HepG2 (cell line): ENCODE measurements at regions not wholly inside any gene's neighbourhood (a gene's known extent, or its start where the extent isn't known, plus 50 kb on each side); places are given as distances from the start of the nearest gene placed in this dataset.

Experiments
- ATAC-seq: fragments of 200-7000 bp; cut with Tn5 transposase; 3 replicates; pipeline ENCODE4 v1.9.1; 2020; ENCODE audit warnings: mild to moderate bottlenecking, moderate library complexity
- BruUV-seq: library from RNA; stranded (reverse); fragments of 400-500 nt; replicated peaks from 2 replicates; lab custom pipeline; 2021; lab: Mats Ljungman, UMichigan
- CTCF ChIA-PET: fragments of 300-600 bp; formaldehyde crosslinking; extraction: SDS; loops from one replicate; lab custom pipeline; 2021; ENCODE audit warnings: low total read pairs, inconsistent platforms, low intra/inter-chr PET ratio; lab: Yijun Ruan, JAX
- POLR2A ChIA-PET: fragments of 350-600 bp; sonication (Branson Sonifier 250); formaldehyde crosslinking; loops from one replicate; lab custom pipeline; 2020; ENCODE audit warnings: antibody characterized with exemption, inconsistent platforms; lab: Yijun Ruan, JAX
- DNase-seq: peaks from one replicate; pipeline ENCODE4 v3.0.0-alpha.2; 2015; ENCODE audit warnings: low spot score
- FAIRE-seq: peaks from 3 replicates; lab custom pipeline; 2011; peaks lifted over from hg19 to GRCh38; lab: Jason Lieb, UNC
- H2AFZ ChIP-seq: one replicate; pipeline ENCODE4 v1.6.1; 2011; ENCODE audit warnings: low read length, inconsistent platforms
- H3K27ac ChIP-seq: fragments of 300-600 bp; 3 replicates; pipeline ENCODE4 v1.8.0; 2011; ENCODE audit warnings: mixed run types, mild to moderate bottlenecking, mixed read lengths, low read length, inconsistent platforms; ENCODE audit not compliant: insufficient read depth; ENCODE audit errors: extremely low read length
- H3K27me3 ChIP-seq, 2 experiments: fragments of 200-600 bp in 1 of 2; 2 replicates in 1 of 2; 3 replicates in 1 of 2; pipeline versions ENCODE4 v1.6.0 to v1.8.0; 2011; ENCODE audit warnings: low read length in 2 of 2, mild to moderate bottlenecking in 2 of 2, moderate library complexity in 2 of 2, inconsistent platforms in 1 of 2; ENCODE audit not compliant: insufficient read depth in 2 of 2, control insufficient read depth in 1 of 2
- H3K36me3 ChIP-seq, 2 experiments: fragments of 200-600 bp in 1 of 2; replicated peaks in 1 of 2; 2 replicates in 1 of 2; 3 replicates in 1 of 2; pipeline versions ENCODE4 v1.5.1 to v1.8.0; 2011; ENCODE audit warnings: low read length in 2 of 2, inconsistent platforms in 1 of 2; ENCODE audit not compliant: insufficient read depth in 2 of 2, control insufficient read depth in 1 of 2
- H3K4me1 ChIP-seq: 2 replicates; pipeline ENCODE4 v1.5.1; 2012; ENCODE audit warnings: low read length, inconsistent platforms; ENCODE audit not compliant: insufficient read depth
- H3K4me2 ChIP-seq: 2 replicates; pipeline ENCODE4 v1.6.0; 2011; ENCODE audit warnings: low read depth, low read length, inconsistent platforms
- H3K4me3 ChIP-seq, 3 experiments: fragments of 200-600 bp in 1 of 3; sonication (generic), shearing (Covaris generic) in 1 of 3; replicated peaks in 1 of 3; 2 replicates each; pipeline ENCODE4 v1.5.1; 2011 to 2016; ENCODE audit warnings: low read length in 3 of 3, inconsistent platforms in 2 of 3, low read depth in 2 of 3, mild to moderate bottlenecking in 2 of 3, control low read depth in 1 of 3, mixed read lengths in 1 of 3; ENCODE audit not compliant: insufficient read depth in 1 of 3
- H3K79me2 ChIP-seq: one replicate; pipeline ENCODE4 v1.6.1; 2011; ENCODE audit warnings: low read length, inconsistent platforms; ENCODE audit not compliant: insufficient read depth
- H3K9ac ChIP-seq: 2 replicates; pipeline ENCODE4 v1.6.0; 2011; ENCODE audit warnings: mild to moderate bottlenecking, low read depth, low read length, inconsistent platforms; ENCODE audit not compliant: insufficient read depth
- H3K9me3 ChIP-seq: 2 replicates; pipeline ENCODE4 v1.5.1; 2012; ENCODE audit warnings: mild to moderate bottlenecking, low read length
- H4K20me1 ChIP-seq: 2 replicates; pipeline ENCODE4 v1.6.0; 2011; ENCODE audit warnings: inconsistent platforms, mild to moderate bottlenecking, low read length, moderate library complexity; ENCODE audit not compliant: insufficient read depth
- E2F1 ChIP-seq: sonication (generic); formaldehyde crosslinking; IDR thresholded peaks from 2 replicates; pipeline ENCODE4 v1.5.0; 2020; ENCODE audit warnings: missing genetic modification reagents
- E2F5 ChIP-seq: sonication (generic); formaldehyde crosslinking; conservative IDR thresholded peaks from 2 replicates; pipeline ENCODE4 v1.4.0; 2020; ENCODE audit warnings: missing genetic modification reagents
- GTF2F1 ChIP-seq: fragments of 150-350 bp; IDR thresholded peaks from 2 replicates; pipeline ENCODE4 v1.6.1; 2014; ENCODE audit warnings: low read length
- HNF1A ChIP-seq, 2 experiments: sonication (generic) in 1 of 2; formaldehyde crosslinking in 1 of 2; IDR thresholded peaks; 2 replicates each; pipeline versions ENCODE4 v1.4.0 to v1.6.1; 2016 to 2020; ENCODE audit warnings: borderline replicate concordance in 1 of 2, low read depth in 1 of 2, mild to moderate bottlenecking in 1 of 2, missing genetic modification reagents in 1 of 2
- MAFF ChIP-seq: IDR thresholded peaks from 2 replicates; pipeline ENCODE4 v1.6.1; 2011; ENCODE audit warnings: low read depth, low read length, improper control_type of control experiment
- MAFK ChIP-seq, 2 experiments: IDR thresholded peaks in 1 of 2; conservative IDR thresholded peaks in 1 of 2; 2 replicates each; pipeline ENCODE4 v1.6.1; 2011; ENCODE audit warnings: improper control_type of control experiment in 2 of 2, low read length in 2 of 2
- NFKBIZ ChIP-seq: IDR thresholded peaks from 2 replicates; pipeline ENCODE4 v1.6.1; 2018; ENCODE audit warnings: missing genetic modification reagents, missing compliant biosample characterization
- NONO ChIP-seq, 2 experiments: fragments of 450-650 bp in 1 of 2; sonication (generic) in 1 of 2; formaldehyde crosslinking in 1 of 2; IDR thresholded peaks in 1 of 2; conservative IDR thresholded peaks in 1 of 2; 2 replicates each; pipeline versions ENCODE4 v1.6.1 to v1.8.0; 2017 to 2022; ENCODE audit warnings: mild to moderate bottlenecking in 1 of 2, missing genetic modification reagents in 1 of 2, moderate library complexity in 1 of 2
- RBM39 ChIP-seq: fragments of 200-400 bp; formaldehyde crosslinking; IDR thresholded peaks from one replicate; pipeline ENCODE4 v1.6.1; 2018; ENCODE audit warnings: antibody characterized with exemption, mild to moderate bottlenecking, low read depth, low read length; ENCODE audit not compliant: poor library complexity, severe bottlenecking
- ZNF343 ChIP-seq: sonication (generic); formaldehyde crosslinking; IDR thresholded peaks from 2 replicates; pipeline ENCODE4 v1.4.0; 2020; ENCODE audit warnings: mild to moderate bottlenecking, missing genetic modification reagents
- ZNF496 ChIP-seq: sonication (generic); formaldehyde crosslinking; IDR thresholded peaks from 2 replicates; pipeline ENCODE4 v1.8.1; 2023; ENCODE audit warnings: mild to moderate bottlenecking, moderate library complexity, missing genetic modification reagents; ENCODE audit not compliant: insufficient replicate concordance
- ZSCAN12 ChIP-seq: sonication (generic); formaldehyde crosslinking; IDR thresholded peaks from 2 replicates; pipeline ENCODE4 v1.9.0; 2021; ENCODE audit warnings: mild to moderate bottlenecking, missing genetic modification reagents
- ZSCAN30 ChIP-seq: sonication (generic); formaldehyde crosslinking; IDR thresholded peaks from 2 replicates; pipeline ENCODE4 v1.5.0; 2020; ENCODE audit warnings: mild to moderate bottlenecking, missing genetic modification reagents
- WGBS: methylation state at CpG from one replicate; pipeline ENCODE4 v1.1.6; 2017; ENCODE audit warnings: low lambda C conversion rate; 5-methylcytosine and 5-hydroxymethylcytosine counted together
- in situ Hi-C: cut with HindIII; loops from 2 replicates; pipeline ENCODE4 v1.10.0; 2017; ENCODE audit warnings: low pct_unique_long_range_greater_than_20kb; ENCODE audit not compliant: extremely low pct_ligation_motif_present
- intact Hi-C: fragments of 100-400 bp; cut with micrococcal nuclease; formaldehyde crosslinking; loops from one replicate; pipeline ENCODE4 v1.10.0; 2022; ENCODE audit not compliant: unreplicated experiment

- FAIRE-seq (no peak), ATAC-seq (no peak), DNase-seq (no peak)
- WGBS: 91% methylated on average over 10 of the region's 10 CpGs
- TF ChIP-seq E2F1 (CRISPR knock-in tag) (no peak), NFKBIZ (CRISPR knock-in tag) (no peak), MAFF (peak; percentile 64), NONO (IDR thresholded peaks at IDR 0.05) (no peak), NONO (CRISPR knock-in tag; conservative IDR thresholded peaks at IDR 0.05) (no peak), E2F5 (CRISPR knock-in tag) (no peak), MAFK (conservative IDR thresholded peaks at IDR 0.05 in 1 of 2, IDR thresholded peaks at IDR 0.05 in 1 of 2; ENCODE audit: low read length in 2 of 2) (peak; percentile 76 to 84)
- no peaks in the 10 kb centered on the region for H3K79me2 ChIP-seq
- no peak overlapping the region for H3K4me2 ChIP-seq
- H3K4me3 ChIP-seq: no peak overlapping the region
- no peak overlapping the region for H3K27ac ChIP-seq
- peaks cover 97% of the 10 kb centered on the region for H3K9me3 ChIP-seq
- no peaks in the 10 kb centered on the region for H3K36me3 ChIP-seq
- no peak overlapping the region for H2AFZ ChIP-seq
- in situ Hi-C loops (no loop called here), intact Hi-C loops (no loop called here)
- ChIA-PET POLR2A (no interaction called here), CTCF (no interaction called here)
- no peaks in the 10 kb centered on the region for H3K27me3 ChIP-seq
- no peak overlapping the region for H3K9ac ChIP-seq
- H3K4me1 ChIP-seq: no peaks in the 10 kb centered on the region
- no TSS peak for BruUV-seq
- no peaks in the 10 kb centered on the region for H4K20me1 ChIP-seq
Measured at GRCh38 chr16:31767267-31767666, 106.3 kb upstream of the ZNF267 start.

- intact Hi-C loops (no loop called here), in situ Hi-C loops (no loop called here)
- no peak overlapping the region for H3K4me3 ChIP-seq
- TF ChIP-seq HNF1A (IDR thresholded peaks at IDR 0.05; ENCODE audit: low read depth) (no peak), HNF1A (CRISPR knock-in tag; IDR thresholded peaks at IDR 0.05; ENCODE audit: borderline replicate concordance) (no peak), ZNF496 (CRISPR knock-in tag) (no peak), ZNF343 (CRISPR knock-in tag) (no peak), ZSCAN12 (CRISPR knock-in tag) (no peak), RBM39 (no peak), GTF2F1 (no peak), ZSCAN30 (CRISPR knock-in tag) (no peak)
Measured at GRCh38 chr16:31780342-31780741, 93.3 kb upstream of the ZNF267 start.

More at GRCh38 chr16:31780342-31780741, 93.3 kb upstream of the ZNF267 start:
- Histone ChIP-seq H3K9ac (no peak overlapping the region), H2AFZ (no peak overlapping the region), H3K4me1 (no peaks in the 10 kb centered on the region), H3K9me3 (peaks cover 95% of the 10 kb centered on the region), H4K20me1 (no peaks in the 10 kb centered on the region), H3K79me2 (no peaks in the 10 kb centered on the region), H3K27me3 (no peaks in the 10 kb centered on the region), H3K36me3 (no peaks in the 10 kb centered on the region), H3K27ac (no peak overlapping the region), H3K4me2 (no peak overlapping the region)
- ATAC-seq: no peak
- no peak for DNase-seq
- WGBS: 0% methylated on average over 1 of the region's 1 CpG
- CTCF ChIA-PET: no interaction called here
- POLR2A ChIA-PET: no interaction called here
- no peak for FAIRE-seq
- BruUV-seq: no TSS peak
